OCI-M1 (cell line): ENCODE measurements at regions not wholly inside any gene's neighbourhood (a gene's known extent, or its start where the extent isn't known, plus 50 kb on each side); places are given as distances from the start of the nearest gene placed in this dataset.

Experiments
- DNase-seq: peaks from one replicate; lab custom pipeline; 2025; lab: John Stamatoyannopoulos, UW

- DNase-seq = no peak
Observed at GRCh38 chr6:14906621-14907020, 339.2 kb upstream of the JARID2 start.

GRCh38 chr6:14910692-14911547 is 334.9 kb upstream of the JARID2 start:
- peak; percentile 46 for DNase-seq

- no peak for DNase-seq
Observed at GRCh38 chr6:14912226-14912625, 333.6 kb upstream of the JARID2 start.

- DNase-seq = no peak
Observed at GRCh38 chr6:14912706-14913105, 333.2 kb upstream of the JARID2 start.

- no peak for DNase-seq
Observed at GRCh38 chr6:14913931-14914330, 331.9 kb upstream of the JARID2 start.

- no peak for DNase-seq
Observed at GRCh38 chr6:14915888-14916832, 329.7 kb upstream of the JARID2 start.

GRCh38 chr6:14917109-14917910 is 328.6 kb upstream of the JARID2 start:
- DNase-seq = no peak

GRCh38 chr6:14918200-14918907 is 327.5 kb upstream of the JARID2 start:
- no peak for DNase-seq

GRCh38 chr6:14919038-14919670 is 326.7 kb upstream of the JARID2 start:
- DNase-seq = no peak

GRCh38 chr6:14920276-14920675 is 325.6 kb upstream of the JARID2 start:
- no peak for DNase-seq

- no peak for DNase-seq
Observed at GRCh38 chr6:14921170-14921569, 324.7 kb upstream of the JARID2 start.

GRCh38 chr6:14921878-14922671 is 323.8 kb upstream of the JARID2 start:
- peak; percentile 48 for DNase-seq

- DNase-seq = no peak
Observed at GRCh38 chr6:14922706-14923460, 323.0 kb upstream of the JARID2 start.

- DNase-seq = no peak
Observed at GRCh38 chr6:14924126-14925024, 321.5 kb upstream of the JARID2 start.

- DNase-seq = no peak
Observed at GRCh38 chr6:14925025-14925698, 320.7 kb upstream of the JARID2 start.

GRCh38 chr6:14925699-14926026 is 320.2 kb upstream of the JARID2 start:
- DNase-seq = no peak

- no peak for DNase-seq
Observed at GRCh38 chr6:14927398-14927797, 318.5 kb upstream of the JARID2 start.

GRCh38 chr6:14929291-14929690 is 316.6 kb upstream of the JARID2 start:
- DNase-seq = peak; percentile 30
